Kidney epithelial cell (primary cell): ENCODE measurements at regions not wholly inside any gene's neighbourhood (a gene's known extent, or its start where the extent isn't known, plus 50 kb on each side); places are given as distances from the start of the nearest gene placed in this dataset.

Source experiments
- DNase-seq: peaks from one replicate; pipeline ENCODE4 v3.0.0-alpha.2; 2010; ENCODE audit warnings: low read depth
- H3K27me3 ChIP-seq: 2 replicates; pipeline ENCODE4 v1.6.0; 2011; ENCODE audit warnings: low read length; ENCODE audit not compliant: control insufficient read depth, insufficient read depth
- H3K36me3 ChIP-seq: 2 replicates; pipeline ENCODE4 v1.5.1; 2011; ENCODE audit warnings: low read length; ENCODE audit not compliant: control insufficient read depth, insufficient read depth
- H3K4me3 ChIP-seq: 2 replicates; pipeline ENCODE4 v1.5.1; 2011; ENCODE audit warnings: low read depth, mild to moderate bottlenecking, control low read depth, low read length
- CTCF ChIP-seq: IDR thresholded peaks from 2 replicates; pipeline ENCODE4 v1.5.1; 2011; ENCODE audit warnings: mild to moderate bottlenecking, moderate library complexity, low read length, control low read depth, inconsistent platforms; ENCODE audit not compliant: insufficient read depth, poor library complexity, severe bottlenecking

GRCh38 chr12:70150230-70150629 is 93.0 kb upstream of the CNOT2 start:
- H3K36me3 ChIP-seq: no peaks in the 10 kb centered on the region
- H3K27me3 ChIP-seq: no peaks in the 10 kb centered on the region
- DNase-seq: no peak
- no peak for TF ChIP-seq CTCF
- H3K4me3 ChIP-seq: no peak overlapping the region

- H3K4me3 ChIP-seq: no peak overlapping the region
- TF ChIP-seq CTCF: no peak
- DNase-seq: no peak
- no peaks in the 10 kb centered on the region for H3K36me3 ChIP-seq
- H3K27me3 ChIP-seq: no peaks in the 10 kb centered on the region
Measured at GRCh38 chr12:70151993-70152392, 91.2 kb upstream of the CNOT2 start.

- TF ChIP-seq CTCF: no peak
- H3K36me3 ChIP-seq: no peaks in the 10 kb centered on the region
- H3K27me3 ChIP-seq: no peaks in the 10 kb centered on the region
- H3K4me3 ChIP-seq: no peak overlapping the region
- no peak for DNase-seq
Measured at GRCh38 chr12:70154087-70154638, 89.1 kb upstream of the CNOT2 start.

GRCh38 chr12:70154960-70155589 is 88.2 kb upstream of the CNOT2 start:
- H3K4me3 ChIP-seq: no peak overlapping the region
- H3K27me3 ChIP-seq: no peaks in the 10 kb centered on the region
- H3K36me3 ChIP-seq: no peaks in the 10 kb centered on the region
- TF ChIP-seq CTCF: no peak
- DNase-seq: no peak

- no peak for DNase-seq
- H3K27me3 ChIP-seq: no peaks in the 10 kb centered on the region
- H3K36me3 ChIP-seq: no peaks in the 10 kb centered on the region
- H3K4me3 ChIP-seq: no peak overlapping the region
- TF ChIP-seq CTCF: no peak
Measured at GRCh38 chr12:70157099-70157498, 86.1 kb upstream of the CNOT2 start.

- Histone ChIP-seq H3K36me3 (no peaks in the 10 kb centered on the region), H3K4me3 (no peak overlapping the region), H3K27me3 (no peaks in the 10 kb centered on the region)
- DNase-seq: no peak
- no peak for TF ChIP-seq CTCF
Measured at GRCh38 chr12:70165450-70165849, 77.8 kb upstream of the CNOT2 start.
